Stimulated activated naive CD8-positive, alpha-beta T cell treated with anti-CD3 and anti-CD28 coated beads, Interleukin-15, Interleukin-2, amounts not matched to agents 100 U/mL and 50 U/mL, for 24 hours (primary cell): ENCODE measurements at regions not wholly inside any gene's neighbourhood (a gene's known extent, or its start where the extent isn't known, plus 50 kb on each side); places are given as distances from the start of the nearest gene placed in this dataset.
"Not testable (repeated sequence)": the region's sequence is repeated elsewhere in the genome, so short reads cannot be mapped to it uniquely, and the experiment has no call there.

Experiments used
- ATAC-seq: fragments of 150-1000 bp; cut with Tn5 transposase; one replicate; pipeline ENCODE4 v1.10.0; 2021
- DNase-seq: peaks from one replicate; pipeline ENCODE4 v3.0.0; 2021

- no peak for DNase-seq
- ATAC-seq: no peak
These were observed 1048.2 kb upstream of the AUTS2 start for GRCh38 chr7:68550027-68550426.

DNA sequence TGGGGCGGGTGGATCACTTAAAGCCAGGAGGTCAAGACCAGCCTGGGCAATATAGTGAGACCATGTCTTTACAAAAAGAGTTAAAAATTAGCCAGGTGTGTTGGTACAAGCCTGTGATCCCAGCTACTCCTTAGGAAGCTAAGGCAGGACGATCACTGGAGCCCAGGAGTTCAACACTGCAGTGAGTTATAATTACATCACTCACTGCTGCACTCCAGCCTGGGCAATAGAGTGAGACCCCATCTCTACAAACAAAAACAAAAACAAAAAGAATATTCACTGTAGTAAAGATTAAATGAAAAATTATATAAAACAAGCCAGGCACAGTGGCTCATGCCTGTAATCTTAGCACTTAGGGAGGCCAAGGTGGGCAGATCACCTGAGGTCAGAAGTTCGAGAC is 1047.6 kb upstream of the AUTS2 start:
- DNase-seq (no peak), ATAC-seq (no peak)

- DNase-seq: no peak
- ATAC-seq: no peak
These were observed 1041.7 kb upstream of the AUTS2 start for GRCh38 chr7:68556537-68556936.

GRCh38 chr7:68559518-68559917 is 1038.8 kb upstream of the AUTS2 start:
- ATAC-seq: no peak

GRCh38 chr7:68562323-68562899 is 1035.9 kb upstream of the AUTS2 start:
- ATAC-seq (no peak), DNase-seq (no peak)

More at GRCh38 chr7:68559518-68559917, 1038.8 kb upstream of the AUTS2 start:
- DNase-seq: no peak

DNA sequence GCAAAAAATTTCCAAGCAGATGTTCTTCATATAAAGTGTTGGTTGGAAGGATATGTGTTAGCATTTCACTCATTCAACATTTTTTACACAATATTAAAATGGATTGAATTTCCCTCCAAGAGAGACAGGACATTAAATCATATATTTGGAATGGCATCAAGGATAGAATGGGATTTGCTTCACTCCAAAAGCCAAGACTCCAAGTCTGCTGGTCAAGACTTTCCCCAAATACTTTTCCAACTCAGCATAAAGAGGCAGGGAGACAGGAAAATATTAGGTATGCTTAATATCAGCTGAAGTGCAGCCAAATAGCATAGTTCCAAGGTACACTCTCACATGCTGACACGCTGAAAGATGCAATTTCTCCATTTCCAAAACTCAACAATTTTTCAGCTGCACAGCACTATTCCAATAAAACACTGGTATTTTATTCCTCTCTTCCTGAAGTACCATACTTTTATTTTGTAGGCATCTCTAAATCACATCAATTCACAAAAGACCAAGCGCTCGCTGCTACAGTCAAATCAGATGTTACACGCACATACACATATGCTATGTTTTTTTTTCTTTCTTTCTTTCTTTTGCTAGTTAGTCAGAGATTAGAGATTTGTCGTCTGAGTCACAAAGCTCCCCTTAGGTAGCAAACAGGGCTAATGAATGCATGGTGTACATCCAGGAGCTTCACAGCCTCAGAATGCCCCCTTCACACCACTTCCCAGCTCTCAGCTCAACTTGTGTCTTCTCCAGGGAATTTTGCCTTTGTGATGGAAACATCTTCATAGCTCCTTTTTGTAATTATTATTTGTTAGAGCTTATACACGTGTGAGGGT is 1033.8 kb upstream of the AUTS2 start:
- ATAC-seq: no peak
- no peak for DNase-seq

DNA sequence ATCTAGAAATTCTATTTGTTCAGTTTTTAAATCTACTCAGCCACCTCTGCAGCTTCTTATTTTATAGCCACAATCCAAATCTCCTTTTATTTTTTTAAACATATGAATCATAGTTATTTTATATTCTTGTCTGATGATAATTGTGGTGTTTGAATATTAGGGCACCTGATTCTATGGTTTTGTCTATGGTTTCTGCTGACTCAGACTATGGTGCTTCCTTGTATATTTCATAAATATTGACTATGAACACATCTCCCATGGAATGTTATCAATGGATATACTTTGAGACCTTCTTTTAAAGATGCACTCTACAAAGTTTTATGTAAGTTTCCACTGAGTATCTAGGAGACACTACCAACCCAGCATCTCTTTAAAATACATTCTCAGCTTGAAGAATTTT is 1027.0 kb upstream of the AUTS2 start:
- ATAC-seq (no peak), DNase-seq (no peak)

GRCh38 chr7:68573271-68574005 is 1024.8 kb upstream of the AUTS2 start:
- DNase-seq: no peak
- ATAC-seq: no peak

DNA sequence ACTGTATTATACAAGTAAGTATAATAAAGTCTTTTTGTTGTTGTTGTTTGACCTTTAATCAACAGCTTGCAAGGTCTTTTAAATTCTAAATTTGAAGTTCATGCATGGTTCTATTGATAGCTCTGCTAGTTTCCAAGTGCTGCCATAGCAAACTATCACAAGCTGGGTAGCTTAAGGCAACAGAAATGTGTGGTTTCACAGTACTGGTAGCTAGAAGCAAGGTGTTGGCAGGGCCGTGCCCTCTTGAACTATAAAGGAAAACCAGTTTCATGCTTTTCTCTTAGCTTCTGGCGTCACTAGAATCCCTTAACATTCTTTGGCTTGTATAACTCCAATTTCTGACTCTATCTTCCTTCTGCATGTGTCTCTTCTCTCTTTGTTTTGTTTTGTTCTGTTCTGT is 1021.9 kb upstream of the AUTS2 start:
- no peak for DNase-seq

GRCh38 chr7:68581417-68581816 is 1016.9 kb upstream of the AUTS2 start:
- ATAC-seq (no peak), DNase-seq (no peak)

More for the DNA sequence above, 1021.9 kb upstream of the AUTS2 start:
- no peak for ATAC-seq

GRCh38 chr7:68587599-68587998 is 1010.7 kb upstream of the AUTS2 start:
- no peak for DNase-seq
- no peak for ATAC-seq

DNA sequence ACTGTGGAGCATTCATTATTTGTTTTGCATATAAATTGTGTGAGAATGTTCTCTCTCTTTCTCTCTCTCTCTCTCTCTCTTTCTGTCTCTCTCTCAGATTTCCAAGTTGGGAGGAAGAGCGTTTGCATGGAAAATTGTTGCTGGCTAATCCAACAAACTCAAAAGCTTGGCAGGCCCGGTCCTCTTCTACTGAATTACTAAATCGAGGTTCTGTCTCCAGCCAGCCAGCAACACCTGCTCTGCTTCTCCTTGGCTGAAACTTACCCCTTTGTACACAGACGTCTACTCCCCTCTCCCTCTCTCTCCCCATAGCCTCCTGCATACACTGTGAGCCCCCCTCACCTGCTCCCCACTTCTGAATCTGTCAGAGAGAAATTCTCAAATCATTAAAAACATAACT is 996.4 kb upstream of the AUTS2 start:
- ATAC-seq: no peak
- DNase-seq: no peak

DNA sequence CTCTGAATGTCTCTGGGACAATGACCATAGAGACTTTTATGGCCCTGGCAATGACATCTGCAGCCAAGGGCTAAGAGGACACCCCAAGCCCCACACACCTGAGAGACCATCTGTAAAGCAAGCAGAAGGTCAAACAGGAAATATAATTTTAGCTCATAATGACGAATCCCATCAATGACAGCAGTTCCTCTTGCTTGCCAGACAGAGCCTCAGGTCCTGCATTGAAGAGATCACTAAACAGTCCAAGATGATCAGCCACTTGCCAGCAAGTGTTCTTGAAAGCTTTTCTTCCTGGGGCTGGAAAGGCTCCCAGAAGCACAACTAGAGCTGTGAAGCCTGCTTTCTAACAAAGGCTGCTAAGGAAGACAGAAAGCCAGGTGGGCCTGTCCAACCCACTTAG is 993.7 kb upstream of the AUTS2 start:
- DNase-seq: no peak
- no peak for ATAC-seq

- ATAC-seq (no peak), DNase-seq (no peak)
These were observed 987.6 kb upstream of the AUTS2 start for GRCh38 chr7:68610701-68611100.

GRCh38 chr7:68613405-68613804 is 984.9 kb upstream of the AUTS2 start:
- no peak for DNase-seq
- no peak for ATAC-seq

GRCh38 chr7:68613897-68614296 is 984.4 kb upstream of the AUTS2 start:
- ATAC-seq (no peak), DNase-seq (no peak)

GRCh38 chr7:68619526-68619925 is 978.7 kb upstream of the AUTS2 start:
- no peak for DNase-seq

GRCh38 chr7:68622500-68622899 is 975.8 kb upstream of the AUTS2 start:
- no peak for DNase-seq
- no peak for ATAC-seq

More at GRCh38 chr7:68619526-68619925, 978.7 kb upstream of the AUTS2 start:
- no peak for ATAC-seq

GRCh38 chr7:68623030-68623429 is 975.2 kb upstream of the AUTS2 start:
- ATAC-seq (no peak), DNase-seq (no peak)

DNA sequence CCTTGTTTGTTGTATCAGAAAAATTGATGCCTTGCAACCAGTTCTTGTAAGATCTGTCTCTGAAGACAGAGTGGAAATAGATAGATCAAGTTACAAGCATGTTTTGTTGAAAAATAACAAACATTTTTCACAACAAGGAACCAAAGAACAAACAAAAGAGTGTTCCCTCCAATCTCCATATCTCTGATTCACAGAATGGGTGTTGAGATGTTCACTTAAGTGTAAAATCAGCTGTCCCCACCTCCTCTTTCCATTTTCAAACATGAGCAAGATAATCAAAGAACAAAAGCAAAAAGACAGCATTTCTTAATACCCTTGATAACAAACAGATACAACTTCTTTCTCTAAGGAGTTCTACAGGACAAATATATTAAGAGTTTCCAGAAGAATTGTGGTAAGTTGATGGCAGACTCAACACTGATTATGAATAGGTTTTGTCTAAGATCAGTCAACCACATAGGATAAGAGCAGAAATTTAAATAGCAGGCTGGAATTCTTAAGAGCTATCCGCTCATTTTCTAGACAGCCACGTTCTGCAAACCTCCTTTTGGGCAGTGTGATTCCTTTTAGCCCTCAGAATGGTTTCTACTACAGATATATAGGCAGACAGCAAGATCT is 970.9 kb upstream of the AUTS2 start:
- ATAC-seq: no peak
- no peak for DNase-seq

DNA sequence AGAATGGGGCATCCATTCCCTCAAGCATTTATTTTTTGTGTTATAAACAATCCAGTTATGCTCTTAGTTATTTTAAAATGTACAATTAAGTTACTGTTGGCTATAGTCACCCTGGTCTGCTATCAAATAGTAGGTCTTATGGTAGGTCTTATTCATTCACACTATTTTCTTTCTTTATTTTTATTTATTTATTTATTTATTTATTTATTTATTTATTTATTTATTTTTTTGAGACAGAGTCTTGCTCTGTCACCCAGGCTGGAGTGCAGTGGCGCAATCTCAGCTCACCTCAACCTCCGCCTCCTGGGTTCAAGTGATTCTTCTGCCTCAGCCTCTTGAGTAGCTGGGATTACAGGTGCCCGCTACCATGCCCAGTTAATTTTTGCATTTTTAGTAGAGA is 967.4 kb upstream of the AUTS2 start:
- ATAC-seq, DNase-seq: not testable (repeated sequence)

- ATAC-seq (no peak), DNase-seq (no peak)
These were observed 958.2 kb upstream of the AUTS2 start for GRCh38 chr7:68640103-68640502.

- no peak for ATAC-seq
These were observed 955.5 kb upstream of the AUTS2 start for GRCh38 chr7:68642727-68643126.

More at GRCh38 chr7:68642727-68643126, 955.5 kb upstream of the AUTS2 start:
- no peak for DNase-seq
